Colonic mucosa (tissue), 4 donors: ENCODE measurements at regions not wholly inside any gene's neighbourhood (a gene's known extent, or its start where the extent isn't known, plus 50 kb on each side); places are given as distances from the start of the nearest gene placed in this dataset.

Source experiments
- DNase-seq: peaks from one replicate; pipeline ENCODE4 v3.0.0-alpha.2; 2020
- H3K27ac ChIP-seq: fragments of 200-600 bp; one replicate; pipeline ENCODE4 v1.8.0; 2021
- H3K27me3 ChIP-seq: fragments of 200-600 bp; one replicate; pipeline ENCODE4 v1.8.0; 2021
- H3K36me3 ChIP-seq: fragments of 200-600 bp; one replicate; pipeline ENCODE4 v1.8.0; 2021
- H3K4me1 ChIP-seq: fragments of 200-600 bp; one replicate; pipeline ENCODE4 v1.8.0; 2021; ENCODE audit warnings: mild to moderate bottlenecking
- H3K4me3 ChIP-seq: fragments of 200-600 bp; one replicate; pipeline ENCODE4 v1.8.0; 2021
- H3K9ac ChIP-seq, 2 donors: one replicate each; pipeline ENCODE4 v1.7.0; 2013; ENCODE audit warnings: control low read depth in 2 of 2, low read depth in 2 of 2, low read length in 2 of 2
- H3K9me3 ChIP-seq: fragments of 200-600 bp; one replicate; pipeline ENCODE4 v1.8.0; 2021
- CTCF ChIP-seq: fragments of 200-600 bp; IDR thresholded peaks from one replicate; pipeline ENCODE4 v1.8.0; 2022; ENCODE audit warnings: antibody characterized with exemption, mild to moderate bottlenecking
- intact Hi-C: fragments of 100-400 bp; cut with DNase I; formaldehyde crosslinking; loops from one replicate; pipeline ENCODE4 v1.14.1; 2022
- donor health status: healthy.
- donor health status: DM: no; HTN: no; CAD: no.
- donor health status: DM: no; HTN: no; CAD: no.

- intact Hi-C loops = no loop called here
- Histone ChIP-seq H3K9me3 (no peaks in the 10 kb centered on the region), H3K36me3 (no peaks in the 10 kb centered on the region), H3K4me1 (no peaks in the 10 kb centered on the region), H3K27me3 (no peaks in the 10 kb centered on the region), H3K4me3 (no peak overlapping the region), H3K9ac (no peak overlapping the region), H3K27ac (no peak overlapping the region)
- no peak for DNase-seq
- TF ChIP-seq CTCF = no peak
Measured at GRCh38 chr1:79920960-79921669, 914.6 kb upstream of the ADGRL4 start.

GRCh38 chr1:79914896-79915295 is 908.4 kb upstream of the ADGRL4 start:
- Histone ChIP-seq H3K4me1 (no peaks in the 10 kb centered on the region), H3K27ac (no peak overlapping the region), H3K27me3 (no peaks in the 10 kb centered on the region), H3K9ac (no peak overlapping the region), H3K36me3 (no peaks in the 10 kb centered on the region), H3K4me3 (no peak overlapping the region), H3K9me3 (no peaks in the 10 kb centered on the region)
- intact Hi-C loops = no loop called here
- TF ChIP-seq CTCF = no peak
- no peak for DNase-seq

GRCh38 chr1:79912813-79913212 is 906.3 kb upstream of the ADGRL4 start:
- intact Hi-C loops = no loop called here
- no peak for DNase-seq
- no peak for TF ChIP-seq CTCF
- no peaks in the 10 kb centered on the region for H3K27me3 ChIP-seq
- no peaks in the 10 kb centered on the region for H3K36me3 ChIP-seq
- H3K4me1 ChIP-seq = no peaks in the 10 kb centered on the region
- H3K4me3 ChIP-seq = no peak overlapping the region
- no peak overlapping the region for H3K9ac ChIP-seq
- no peaks in the 10 kb centered on the region for H3K9me3 ChIP-seq
- no peak overlapping the region for H3K27ac ChIP-seq

GRCh38 chr1:79903321-79903720 is 896.8 kb upstream of the ADGRL4 start:
- H3K4me1 ChIP-seq = no peaks in the 10 kb centered on the region
- H3K27me3 ChIP-seq = no peaks in the 10 kb centered on the region
- H3K36me3 ChIP-seq = no peaks in the 10 kb centered on the region
- no peak overlapping the region for H3K4me3 ChIP-seq
- no peak overlapping the region for H3K27ac ChIP-seq
- H3K9ac ChIP-seq = no peak overlapping the region
- TF ChIP-seq CTCF = no peak
- DNase-seq = no peak
- H3K9me3 ChIP-seq = no peaks in the 10 kb centered on the region
- intact Hi-C loops = no loop called here

- no peak for DNase-seq
- intact Hi-C loops = no loop called here
- TF ChIP-seq CTCF = no peak
- H3K9ac ChIP-seq = no peak overlapping the region
- no peaks in the 10 kb centered on the region for H3K4me1 ChIP-seq
- no peaks in the 10 kb centered on the region for H3K9me3 ChIP-seq
- H3K4me3 ChIP-seq = no peak overlapping the region
- H3K27ac ChIP-seq = no peak overlapping the region
- H3K36me3 ChIP-seq = no peaks in the 10 kb centered on the region
- H3K27me3 ChIP-seq = no peaks in the 10 kb centered on the region
Measured at GRCh38 chr1:79902418-79902817, 895.9 kb upstream of the ADGRL4 start.
